SK-N-SH (cell line): ENCODE measurements at regions not wholly inside any gene's neighbourhood (a gene's known extent, or its start where the extent isn't known, plus 50 kb on each side); places are given as distances from the start of the nearest gene placed in this dataset.

ENCODE experiments used
- CTCF ChIA-PET: fragments of 300-600, 350-600 bp; formaldehyde crosslinking; extraction: SDS; loops from one replicate; lab custom pipeline; 2021; lab: Yijun Ruan, JAX
- POLR2A ChIA-PET: fragments of 350-600 bp; sonication (Branson Sonifier 250); formaldehyde crosslinking; extraction: SDS; loops from one replicate; lab custom pipeline; 2020; ENCODE audit warnings: antibody characterized with exemption, inconsistent platforms; lab: Yijun Ruan, JAX
- DNase-seq: peaks from one replicate; pipeline ENCODE4 v3.0.0; 2012
- H2AFZ ChIP-seq: fragments of 200-600 bp; sonication (generic); 2 replicates; pipeline ENCODE4 v1.8.1; 2016; ENCODE audit warnings: antibody characterized with exemption, mild to moderate bottlenecking, low read depth
- H3F3A ChIP-seq: fragments of 200-600 bp; sonication (generic); replicated peaks from 2 replicates; pipeline ENCODE3; 2016; ENCODE audit warnings: antibody characterized with exemption, mild to moderate bottlenecking; ENCODE audit not compliant: insufficient read depth
- H3K27ac ChIP-seq, 2 experiments: fragments of 200-500 bp in 1 of 2; fragments of 200-600 bp in 1 of 2; sonication (Bioruptor generic) in 1 of 2; sonication (generic), shearing (Covaris generic) in 1 of 2; 2 replicates each; pipeline versions ENCODE4 v1.5.1 to v1.6.1; 2014 to 2016; ENCODE audit warnings: low read depth in 2 of 2, inconsistent platforms in 1 of 2, low read length in 1 of 2, mild to moderate bottlenecking in 1 of 2, mixed read lengths in 1 of 2
- H3K27me3 ChIP-seq: fragments of 200-600 bp; sonication (generic), shearing (Covaris generic); 2 replicates; pipeline ENCODE4 v1.6.1; 2016; ENCODE audit warnings: mixed run types; ENCODE audit not compliant: insufficient read depth
- H3K36me3 ChIP-seq, 2 experiments: fragments of 200-500 bp in 1 of 2; fragments of 200-600 bp in 1 of 2; sonication (Bioruptor generic) in 1 of 2; sonication (generic) in 1 of 2; replicated peaks in 1 of 2; 2 replicates each; pipeline versions ENCODE3 to v1.5.1; 2014 to 2016; ENCODE audit warnings: low read length in 1 of 2, mild to moderate bottlenecking in 1 of 2; ENCODE audit not compliant: insufficient read depth in 2 of 2, control insufficient read depth in 1 of 2
- H3K4me1 ChIP-seq, 2 experiments: fragments of 200-500 bp in 1 of 2; fragments of 200-600 bp in 1 of 2; sonication (Bioruptor generic) in 1 of 2; sonication (generic), shearing (Covaris generic) in 1 of 2; 2 replicates each; pipeline versions ENCODE4 v1.5.1 to v1.6.1; 2014 to 2016; ENCODE audit warnings: low read depth in 1 of 2, low read length in 1 of 2, mixed run types in 1 of 2; ENCODE audit not compliant: insufficient read depth in 2 of 2, control insufficient read depth in 1 of 2
- H3K4me2 ChIP-seq: fragments of 200-600 bp; sonication (generic), shearing (Covaris generic); 2 replicates; pipeline ENCODE4 v1.6.1; 2017; ENCODE audit warnings: mixed run types
- H3K4me3 ChIP-seq, 2 experiments: fragments of 200-500 bp in 1 of 2; fragments of 200-600 bp in 1 of 2; sonication (Bioruptor generic) in 1 of 2; sonication (generic), shearing (Covaris generic) in 1 of 2; 2 replicates each; pipeline versions ENCODE4 v1.5.1 to v1.8.1; 2014 to 2016; ENCODE audit warnings: low read depth in 2 of 2, inconsistent platforms in 1 of 2, low read length in 1 of 2, mild to moderate bottlenecking in 1 of 2, mixed read lengths in 1 of 2, moderate library complexity in 1 of 2
- H3K79me2 ChIP-seq: fragments of 200-600 bp; sonication (generic); 2 replicates; pipeline ENCODE4 v1.8.1; 2017; ENCODE audit warnings: mild to moderate bottlenecking; ENCODE audit not compliant: insufficient read depth
- H3K9ac ChIP-seq: fragments of 200-600 bp; sonication (generic); 2 replicates; pipeline ENCODE4 v1.6.1; 2017; ENCODE audit warnings: mixed run types
- H3K9me2 ChIP-seq: fragments of 200-600 bp; sonication (generic); 2 replicates; pipeline ENCODE4 v1.6.1; 2017; ENCODE audit warnings: mixed run types
- H3K9me3 ChIP-seq: fragments of 200-600 bp; sonication (generic); 2 replicates; pipeline ENCODE4 v1.6.1; 2017; ENCODE audit warnings: mixed run types, mild to moderate bottlenecking, moderate library complexity
- H4K20me1 ChIP-seq: fragments of 200-600 bp; sonication (generic); 2 replicates; pipeline ENCODE4 v1.6.1; 2017; ENCODE audit warnings: mild to moderate bottlenecking, mixed run types; ENCODE audit not compliant: insufficient read depth
- CHD2 ChIP-seq: fragments of 150-350 bp; IDR thresholded peaks from 2 replicates; pipeline ENCODE4 v1.6.1; 2018; ENCODE audit warnings: low read length; ENCODE audit not compliant: partially characterized antibody
- EZH2phosphoT487 ChIP-seq: fragments of 200-600 bp; sonication (generic); IDR thresholded peaks from 2 replicates; pipeline ENCODE4 v1.6.1; 2017; ENCODE audit warnings: low read depth, mixed run types, mild to moderate bottlenecking, antibody characterized with exemption, moderate library complexity, borderline replicate concordance
- FOSL2 ChIP-seq: IDR thresholded peaks from 2 replicates; pipeline ENCODE4 v1.4.0; 2012; ENCODE audit warnings: low read depth, mild to moderate bottlenecking, moderate library complexity, borderline replicate concordance
- FOXJ3 ChIP-seq: sonication (generic); formaldehyde crosslinking; IDR thresholded peaks from 2 replicates; pipeline ENCODE4 v1.5.1; 2020; ENCODE audit warnings: mild to moderate bottlenecking, missing genetic modification reagents
- FOXM1 ChIP-seq: IDR thresholded peaks from 2 replicates; pipeline ENCODE4 v1.4.0; 2012; ENCODE audit warnings: low read depth, mild to moderate bottlenecking
- GATA2 ChIP-seq: sonication (generic); formaldehyde crosslinking; IDR thresholded peaks from 2 replicates; pipeline ENCODE4 v1.5.0; 2020; ENCODE audit warnings: mild to moderate bottlenecking, missing genetic modification reagents
- RCOR1 ChIP-seq: fragments of 150-350 bp; IDR thresholded peaks from 2 replicates; pipeline ENCODE4 v1.6.1; 2017; ENCODE audit warnings: antibody characterized with exemption, low read length
- REST ChIP-seq: IDR thresholded peaks from 2 replicates; pipeline ENCODE4 v1.6.1; 2012; ENCODE audit warnings: mild to moderate bottlenecking, low read depth, low read length, moderate library complexity
- RFX5 ChIP-seq: IDR thresholded peaks from 2 replicates; pipeline ENCODE4 v1.6.1; 2012; ENCODE audit warnings: mild to moderate bottlenecking, improper control_type of control experiment, low read length
- TEAD4 ChIP-seq: IDR thresholded peaks from 2 replicates; pipeline ENCODE4 v1.4.0; 2012; ENCODE audit warnings: mild to moderate bottlenecking, borderline replicate concordance; ENCODE audit not compliant: insufficient read depth
- WGBS: methylation state at CpG from one replicate; pipeline ENCODE4 v1.1.6; 2017; ENCODE audit warnings: low lambda C conversion rate; 5-methylcytosine and 5-hydroxymethylcytosine counted together
- TF ChIP-seq, protein P1 (sequence below): IDR thresholded peaks from 2 replicates; pipeline ENCODE4 v1.4.0; 2012; ENCODE audit warnings: low read depth
- TF ChIP-seq, protein P2 (sequence below): IDR thresholded peaks from 2 replicates; pipeline ENCODE4; 2012

DNA sequence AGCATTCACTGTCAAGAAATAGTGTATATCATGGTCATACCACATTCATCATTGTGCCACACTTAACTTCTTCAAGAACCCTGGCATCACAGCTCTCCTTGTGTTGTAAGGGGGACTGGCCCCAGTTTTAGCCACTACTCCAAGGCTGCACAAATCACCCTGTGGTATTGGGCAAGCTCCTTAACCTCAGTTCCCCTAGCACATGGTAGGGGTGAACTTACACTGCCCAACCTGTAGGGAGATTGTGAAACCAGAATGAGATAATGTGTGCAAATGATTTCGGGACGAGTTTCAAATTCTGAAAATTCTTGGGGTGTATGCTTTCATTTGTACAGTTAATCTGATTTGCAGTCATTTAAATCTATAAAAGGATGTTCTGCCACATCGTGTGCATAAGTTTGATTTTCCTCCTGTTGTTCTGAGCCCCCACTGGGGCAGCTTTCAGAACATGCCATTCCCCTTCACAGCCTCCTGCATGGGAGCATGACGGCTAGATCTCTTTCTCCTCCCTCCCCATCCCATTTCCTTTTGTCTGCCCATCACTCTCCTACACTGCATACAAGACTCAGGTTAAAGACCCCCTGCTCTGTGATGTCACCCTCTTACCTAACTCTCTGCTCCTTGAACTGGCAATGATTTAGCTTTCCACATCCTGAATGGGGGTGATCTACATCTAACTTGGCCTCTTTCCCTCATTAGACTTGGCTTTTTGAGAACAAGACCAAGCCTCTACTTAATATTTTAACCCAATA, 290.3 kb downstream of the CHRM3 start:
- peak overlapping the region in 1 of 2 experiments; percentile 2; a peak in 1 of 4 replicates for H3K27ac ChIP-seq
- H3F3A ChIP-seq, result no peaks in the 10 kb centered on the region
- no peak overlapping the region for H3K9ac ChIP-seq
- no peaks in the 10 kb centered on the region for H3K9me2 ChIP-seq
- no peak overlapping the region for H2AFZ ChIP-seq
- ChIA-PET POLR2A (no interaction called here), CTCF (interaction anchor here (1.0 kb wide), 1 partner anchor 17 kb away, joined by 3 read pairs; no protein-coding TSS in a partner anchor)
- H3K27me3 ChIP-seq, result no peaks in the 10 kb centered on the region
- H3K9me3 ChIP-seq, result no peaks in the 10 kb centered on the region
- no peak for DNase-seq
- H3K4me1 ChIP-seq, result peaks cover 0 to 20% of the 10 kb centered on the region in 2 experiments; a peak in 2 of 4 replicates
- H3K4me2 ChIP-seq, result no peak overlapping the region
- 59% methylated on average over 4 of the region's 4 CpGs for WGBS
- peaks cover 0 to 8% of the 10 kb centered on the region in 2 experiments for H3K36me3 ChIP-seq
- no peaks in the 10 kb centered on the region for H4K20me1 ChIP-seq
- no peak overlapping the region for H3K4me3 ChIP-seq
- H3K79me2 ChIP-seq, result no peaks in the 10 kb centered on the region
- no peak for TF ChIP-seq TEAD4
- no peak for TF ChIP-seq FOXJ3 (CRISPR knock-in tag)
- no peak for TF ChIP-seq FOSL2
- TF ChIP-seq GATA2 (CRISPR knock-in tag), result no peak
- TF ChIP-seq, protein P1, sequence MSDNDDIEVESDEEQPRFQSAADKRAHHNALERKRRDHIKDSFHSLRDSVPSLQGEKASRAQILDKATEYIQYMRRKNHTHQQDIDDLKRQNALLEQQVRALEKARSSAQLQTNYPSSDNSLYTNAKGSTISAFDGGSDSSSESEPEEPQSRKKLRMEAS, result no peak
- no peak for TF ChIP-seq REST
- no peak for TF ChIP-seq RCOR1
- TF ChIP-seq RFX5, result no peak
- TF ChIP-seq FOXM1, result no peak
- TF ChIP-seq CHD2, result no peak
- TF ChIP-seq, protein P2, sequence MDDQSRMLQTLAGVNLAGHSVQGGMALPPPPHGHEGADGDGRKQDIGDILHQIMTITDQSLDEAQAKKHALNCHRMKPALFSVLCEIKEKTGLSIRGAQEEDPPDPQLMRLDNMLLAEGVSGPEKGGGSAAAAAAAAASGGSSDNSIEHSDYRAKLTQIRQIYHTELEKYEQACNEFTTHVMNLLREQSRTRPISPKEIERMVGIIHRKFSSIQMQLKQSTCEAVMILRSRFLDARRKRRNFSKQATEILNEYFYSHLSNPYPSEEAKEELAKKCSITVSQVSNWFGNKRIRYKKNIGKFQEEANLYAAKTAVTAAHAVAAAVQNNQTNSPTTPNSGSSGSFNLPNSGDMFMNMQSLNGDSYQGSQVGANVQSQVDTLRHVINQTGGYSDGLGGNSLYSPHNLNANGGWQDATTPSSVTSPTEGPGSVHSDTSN, result no peak
- no peak for TF ChIP-seq EZH2phosphoT487
